ENCODE measurements at regions not wholly inside any gene's neighbourhood (a gene's known extent, or its start where the extent isn't known, plus 50 kb on each side); places are given as distances from the start of the nearest gene placed in this dataset.

DNA sequence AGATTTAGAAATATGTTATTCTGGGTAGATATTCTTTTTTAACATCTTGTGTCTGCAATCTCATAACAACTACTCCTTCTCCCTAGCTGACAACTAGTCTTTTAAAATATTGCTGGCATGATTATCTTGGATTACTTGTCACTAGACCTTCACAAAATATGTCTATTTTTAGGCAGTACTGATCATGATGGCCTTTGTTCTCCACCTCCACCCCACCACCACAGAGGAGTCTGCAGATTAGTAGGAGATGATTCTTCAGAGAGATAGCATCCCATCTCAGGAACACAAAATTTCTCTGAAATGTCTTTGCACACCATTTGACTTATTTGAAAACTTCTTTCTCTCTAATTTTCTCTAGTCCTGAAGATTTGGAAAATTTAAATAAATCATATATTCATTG lies 338.1 kb upstream of the SPHKAP start:
- TF ChIP-seq POLR2A (IDR thresholded peaks at IDR 0.05) = no peak
- TF ChIP-seq, protein P1, sequence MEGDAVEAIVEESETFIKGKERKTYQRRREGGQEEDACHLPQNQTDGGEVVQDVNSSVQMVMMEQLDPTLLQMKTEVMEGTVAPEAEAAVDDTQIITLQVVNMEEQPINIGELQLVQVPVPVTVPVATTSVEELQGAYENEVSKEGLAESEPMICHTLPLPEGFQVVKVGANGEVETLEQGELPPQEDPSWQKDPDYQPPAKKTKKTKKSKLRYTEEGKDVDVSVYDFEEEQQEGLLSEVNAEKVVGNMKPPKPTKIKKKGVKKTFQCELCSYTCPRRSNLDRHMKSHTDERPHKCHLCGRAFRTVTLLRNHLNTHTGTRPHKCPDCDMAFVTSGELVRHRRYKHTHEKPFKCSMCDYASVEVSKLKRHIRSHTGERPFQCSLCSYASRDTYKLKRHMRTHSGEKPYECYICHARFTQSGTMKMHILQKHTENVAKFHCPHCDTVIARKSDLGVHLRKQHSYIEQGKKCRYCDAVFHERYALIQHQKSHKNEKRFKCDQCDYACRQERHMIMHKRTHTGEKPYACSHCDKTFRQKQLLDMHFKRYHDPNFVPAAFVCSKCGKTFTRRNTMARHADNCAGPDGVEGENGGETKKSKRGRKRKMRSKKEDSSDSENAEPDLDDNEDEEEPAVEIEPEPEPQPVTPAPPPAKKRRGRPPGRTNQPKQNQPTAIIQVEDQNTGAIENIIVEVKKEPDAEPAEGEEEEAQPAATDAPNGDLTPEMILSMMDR (IDR thresholded peaks at IDR 0.05) = no peak

Data from body of pancreas (tissue), 4 donors.